ENCODE measurements at regions not wholly inside any gene's neighbourhood (a gene's known extent, or its start where the extent isn't known, plus 50 kb on each side); places are given as distances from the start of the nearest gene placed in this dataset.

DNA sequence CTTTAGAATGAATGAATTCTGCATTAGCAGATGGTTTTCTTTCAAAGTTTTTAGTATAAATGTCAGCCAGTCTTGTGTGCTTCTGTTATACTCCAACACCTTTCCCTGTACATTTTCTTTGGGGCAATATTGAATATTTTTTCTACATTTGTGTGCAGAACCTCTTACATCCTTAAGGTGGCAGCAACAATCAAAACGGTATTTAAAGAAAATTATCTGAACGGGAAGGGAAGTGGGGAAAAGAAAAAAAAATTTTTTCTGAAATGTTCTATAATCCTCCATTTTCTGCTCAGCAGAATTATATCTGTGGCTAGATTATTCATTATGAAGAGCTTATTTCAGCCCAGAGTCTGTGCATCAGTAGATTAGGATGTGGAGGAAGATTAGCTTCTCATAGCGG, 347.3 kb upstream of the RAG2 start:
- DNase-seq (ENCODE audit: low read depth, low spot score): no peak
- CTCF ChIA-PET: interaction anchor here (0.7 to 1.0 kb wide), 4 partner anchors 163 to 1845 kb away, joined by 3 to 4 read pairs (median 4); no protein-coding TSS in a partner anchor

DNA sequence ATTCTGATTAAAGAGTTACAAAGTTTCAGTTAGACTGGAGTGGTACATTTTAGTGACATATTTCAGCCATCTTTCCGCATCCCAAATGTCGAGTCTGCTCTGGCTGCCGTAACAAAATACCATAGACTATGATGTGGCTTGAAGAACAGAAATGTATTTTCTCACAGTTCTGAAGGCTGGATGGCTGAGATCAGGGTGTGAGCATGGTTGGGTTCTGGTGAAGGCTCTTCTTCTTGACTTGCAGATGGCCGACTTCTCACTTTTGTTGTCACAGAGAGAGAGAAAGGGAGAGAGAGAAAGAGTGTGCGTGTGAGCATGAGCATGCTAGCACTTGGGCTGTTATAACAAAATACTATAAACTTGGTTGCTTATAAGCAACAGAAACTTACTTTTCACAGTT, 335.4 kb upstream of the RAG2 start:
- Histone ChIP-seq H3K4me3 (ENCODE audit: low read depth, low read length) (no peak overlapping the region), H3K27me3 (ENCODE audit: control insufficient read depth, insufficient read depth, low read length) (no peaks in the 10 kb centered on the region), H3K27ac (ENCODE audit: low read depth, low read length) (no peak overlapping the region), H3K9me3 (ENCODE audit: control insufficient read depth, insufficient read depth, low read length) (no peaks in the 10 kb centered on the region)
- ChIA-PET POLR2A (no interaction called here), CTCF (no interaction called here)
- no peak for DNase-seq (ENCODE audit: low read depth, low spot score)
- TF ChIP-seq, protein P1, sequence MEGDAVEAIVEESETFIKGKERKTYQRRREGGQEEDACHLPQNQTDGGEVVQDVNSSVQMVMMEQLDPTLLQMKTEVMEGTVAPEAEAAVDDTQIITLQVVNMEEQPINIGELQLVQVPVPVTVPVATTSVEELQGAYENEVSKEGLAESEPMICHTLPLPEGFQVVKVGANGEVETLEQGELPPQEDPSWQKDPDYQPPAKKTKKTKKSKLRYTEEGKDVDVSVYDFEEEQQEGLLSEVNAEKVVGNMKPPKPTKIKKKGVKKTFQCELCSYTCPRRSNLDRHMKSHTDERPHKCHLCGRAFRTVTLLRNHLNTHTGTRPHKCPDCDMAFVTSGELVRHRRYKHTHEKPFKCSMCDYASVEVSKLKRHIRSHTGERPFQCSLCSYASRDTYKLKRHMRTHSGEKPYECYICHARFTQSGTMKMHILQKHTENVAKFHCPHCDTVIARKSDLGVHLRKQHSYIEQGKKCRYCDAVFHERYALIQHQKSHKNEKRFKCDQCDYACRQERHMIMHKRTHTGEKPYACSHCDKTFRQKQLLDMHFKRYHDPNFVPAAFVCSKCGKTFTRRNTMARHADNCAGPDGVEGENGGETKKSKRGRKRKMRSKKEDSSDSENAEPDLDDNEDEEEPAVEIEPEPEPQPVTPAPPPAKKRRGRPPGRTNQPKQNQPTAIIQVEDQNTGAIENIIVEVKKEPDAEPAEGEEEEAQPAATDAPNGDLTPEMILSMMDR (IDR thresholded peaks at IDR 0.05; ENCODE audit: low read depth, low read length): no peak

More for the DNA sequence above, 347.3 kb upstream of the RAG2 start:
- Histone ChIP-seq H3K9me3 (ENCODE audit: control insufficient read depth, insufficient read depth, low read length) (no peaks in the 10 kb centered on the region), H3K27ac (ENCODE audit: low read depth, low read length) (no peak overlapping the region), H3K27me3 (ENCODE audit: control insufficient read depth, insufficient read depth, low read length) (no peaks in the 10 kb centered on the region), H3K4me3 (ENCODE audit: low read depth, low read length) (no peak overlapping the region)
- POLR2A ChIA-PET: no interaction called here
- TF ChIP-seq, protein P1 (IDR thresholded peaks at IDR 0.05; ENCODE audit: low read depth, low read length): peak; percentile 53

DNA sequence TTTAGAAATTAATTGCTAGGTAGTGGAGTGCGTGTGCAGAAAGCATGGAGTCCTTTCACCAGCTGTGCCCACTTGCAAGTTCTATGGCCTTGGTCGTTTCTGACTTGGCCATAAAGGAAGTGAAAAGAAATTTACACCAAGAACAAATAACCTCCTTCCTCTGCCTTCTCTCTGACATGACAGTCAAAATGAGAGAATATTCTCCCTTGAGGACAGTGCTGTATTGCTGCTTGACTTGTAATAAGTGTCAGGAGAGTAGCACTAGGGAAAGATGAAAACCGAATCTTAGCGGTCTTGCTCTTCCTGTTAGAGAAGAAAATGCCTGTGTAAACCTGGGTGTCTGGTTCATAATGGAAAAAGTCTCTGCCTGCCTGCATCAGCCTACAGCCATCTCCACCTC, 333.1 kb upstream of the RAG2 start:
- Histone ChIP-seq H3K9me3 (ENCODE audit: control insufficient read depth, insufficient read depth, low read length) (no peaks in the 10 kb centered on the region), H3K27me3 (ENCODE audit: control insufficient read depth, insufficient read depth, low read length) (no peaks in the 10 kb centered on the region), H3K4me3 (ENCODE audit: low read depth, low read length) (no peak overlapping the region), H3K27ac (ENCODE audit: low read depth, low read length) (no peak overlapping the region)
- TF ChIP-seq, protein P1 (IDR thresholded peaks at IDR 0.05; ENCODE audit: low read depth, low read length): no peak
- ChIA-PET CTCF (no interaction called here), POLR2A (no interaction called here)
- DNase-seq (ENCODE audit: low read depth, low spot score): no peak

DNA sequence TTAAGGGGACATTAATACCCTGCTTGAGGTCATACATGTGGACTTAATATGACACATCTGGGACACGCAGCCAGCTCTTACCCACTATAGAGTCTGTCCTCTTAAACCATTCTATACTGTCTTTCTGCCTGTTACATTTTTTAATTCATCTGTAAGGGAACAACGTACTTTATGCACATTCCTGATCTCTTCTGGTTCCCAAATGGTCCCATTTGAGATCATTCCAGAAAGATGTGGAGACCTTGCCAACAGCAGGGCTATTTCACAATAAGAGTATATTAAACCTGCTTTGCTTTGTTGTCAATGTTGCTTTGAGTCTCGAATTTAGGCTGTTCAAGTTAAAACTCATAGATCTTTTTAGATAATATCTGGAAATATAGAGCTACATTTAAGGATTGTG, 332.2 kb upstream of the RAG2 start:
- POLR2A ChIA-PET: no interaction called here
- CTCF ChIA-PET: no interaction called here
- TF ChIP-seq, protein P1 (IDR thresholded peaks at IDR 0.05; ENCODE audit: low read depth, low read length): no peak

DNA sequence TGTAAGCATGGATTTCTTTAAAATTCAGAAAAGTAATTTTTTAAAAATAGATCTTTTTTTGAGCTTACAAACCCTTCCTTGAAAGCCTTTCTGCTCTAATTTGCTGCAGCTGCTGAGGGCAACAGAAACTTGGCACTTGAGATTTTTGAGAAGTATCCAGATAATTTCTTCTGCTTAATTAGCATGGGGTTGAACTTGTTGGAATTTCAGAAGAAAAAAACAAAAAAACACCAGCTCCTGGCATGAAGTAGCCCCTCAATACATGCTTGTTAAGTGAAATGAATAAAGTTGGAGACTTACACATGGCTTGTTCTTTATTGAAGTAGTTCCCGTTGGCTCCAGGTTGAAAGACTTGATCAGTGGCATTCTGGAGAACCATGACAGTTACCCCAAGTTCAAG, 331.4 kb upstream of the RAG2 start:
- POLR2A ChIA-PET: no interaction called here
- CTCF ChIA-PET: no interaction called here

More for the DNA sequence above, 332.2 kb upstream of the RAG2 start:
- H3K27ac ChIP-seq (ENCODE audit: low read depth, low read length): no peak overlapping the region
- DNase-seq (ENCODE audit: low read depth, low spot score): no peak
- H3K4me3 ChIP-seq (ENCODE audit: low read depth, low read length): no peak overlapping the region
- no peaks in the 10 kb centered on the region for H3K9me3 ChIP-seq (ENCODE audit: control insufficient read depth, insufficient read depth, low read length)
- H3K27me3 ChIP-seq (ENCODE audit: control insufficient read depth, insufficient read depth, low read length): no peaks in the 10 kb centered on the region

More for the DNA sequence above, 331.4 kb upstream of the RAG2 start:
- TF ChIP-seq, protein P1 (IDR thresholded peaks at IDR 0.05; ENCODE audit: low read depth, low read length): no peak
- H3K4me3 ChIP-seq (ENCODE audit: low read depth, low read length): no peak overlapping the region
- no peaks in the 10 kb centered on the region for H3K9me3 ChIP-seq (ENCODE audit: control insufficient read depth, insufficient read depth, low read length)
- no peaks in the 10 kb centered on the region for H3K27me3 ChIP-seq (ENCODE audit: control insufficient read depth, insufficient read depth, low read length)
- DNase-seq (ENCODE audit: low read depth, low spot score): no peak
- no peak overlapping the region for H3K27ac ChIP-seq (ENCODE audit: low read depth, low read length)
